ENCODE measurements at regions not wholly inside any gene's neighbourhood (a gene's known extent, or its start where the extent isn't known, plus 50 kb on each side); places are given as distances from the start of the nearest gene placed in this dataset.

DNA sequence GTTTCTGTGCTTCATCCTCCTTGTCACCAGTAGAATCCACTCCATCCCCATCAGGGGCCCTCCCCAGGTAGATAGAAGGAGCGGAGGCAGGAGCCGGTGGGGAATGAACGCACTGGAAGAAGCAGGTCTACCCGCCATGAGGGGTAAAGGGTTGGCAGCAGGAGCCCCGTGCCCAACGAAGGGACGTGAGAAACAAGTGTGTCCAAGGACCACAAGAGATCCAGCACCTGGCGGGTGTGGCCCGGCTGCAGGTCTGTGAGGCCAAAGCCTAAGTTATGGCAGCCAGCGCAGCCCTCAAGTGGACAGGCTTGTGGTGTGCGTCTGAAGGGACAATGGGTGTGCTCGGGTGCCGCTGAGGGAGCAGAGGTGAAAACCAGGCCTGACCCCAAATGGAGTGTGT, 94.3 kb downstream of the IRX2 start:
- no peak for ATAC-seq
- no peak for DNase-seq

DNA sequence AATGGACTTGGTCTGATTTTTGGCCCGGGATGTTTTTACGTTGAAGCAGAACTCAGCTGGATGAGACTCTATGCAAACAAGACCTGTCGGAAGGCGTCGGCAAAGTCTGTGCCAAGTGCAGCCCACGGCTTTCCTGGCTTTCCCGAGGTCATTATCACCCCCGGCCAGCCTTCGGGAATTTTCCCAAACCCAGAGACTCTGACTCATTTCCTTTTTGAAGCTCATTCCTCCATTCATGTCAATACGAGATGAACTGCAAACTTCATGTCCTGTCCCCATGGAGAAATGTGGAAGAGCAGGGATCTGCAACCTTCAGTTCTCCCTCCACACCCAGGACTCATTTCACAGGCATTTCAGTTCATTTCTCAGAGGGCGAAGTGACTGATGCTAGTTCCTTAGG, 95.3 kb downstream of the IRX2 start:
- ATAC-seq (no peak), DNase-seq (no peak)

DNA sequence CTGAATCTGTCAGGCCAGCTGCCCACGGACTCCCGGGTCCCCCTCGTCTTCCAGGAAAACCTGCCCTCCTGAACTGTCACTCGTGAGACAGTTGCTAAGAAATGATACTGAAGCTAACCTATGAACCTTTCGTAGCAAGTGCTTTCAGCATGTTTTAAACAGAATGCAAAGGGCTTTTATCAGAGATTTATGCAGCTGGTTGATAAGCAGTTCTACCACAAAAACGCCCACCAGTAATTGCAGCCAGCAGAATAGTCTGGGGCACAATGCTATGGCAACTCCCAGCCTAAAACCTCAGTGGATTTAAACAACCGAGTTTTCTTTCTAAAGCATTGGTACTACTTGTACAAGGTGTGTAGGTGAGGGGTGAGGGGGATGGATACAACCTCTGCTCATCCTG, 97.5 kb downstream of the IRX2 start:
- DNase-seq: no peak
- no peak for ATAC-seq

DNA sequence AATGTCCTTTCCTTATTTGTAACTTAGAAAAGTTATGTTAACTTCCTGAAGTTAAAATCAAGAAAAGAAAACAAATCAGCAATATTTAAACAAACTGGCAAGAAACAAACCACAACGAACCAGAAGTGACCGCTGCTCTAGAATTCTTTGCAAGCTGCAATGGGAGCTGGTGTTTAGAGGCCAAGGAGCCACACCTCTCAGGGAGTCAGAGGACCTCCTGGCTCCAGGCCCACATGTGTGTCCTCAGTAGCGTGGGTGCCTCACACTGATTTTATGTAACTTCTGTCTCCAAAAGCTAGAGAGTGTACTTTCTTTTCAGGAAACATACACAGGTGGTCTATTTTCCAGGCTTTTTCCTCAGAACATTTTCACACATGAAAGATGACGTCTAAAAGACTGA, 100.4 kb downstream of the IRX2 start:
- ATAC-seq (no peak), DNase-seq (no peak)

DNA sequence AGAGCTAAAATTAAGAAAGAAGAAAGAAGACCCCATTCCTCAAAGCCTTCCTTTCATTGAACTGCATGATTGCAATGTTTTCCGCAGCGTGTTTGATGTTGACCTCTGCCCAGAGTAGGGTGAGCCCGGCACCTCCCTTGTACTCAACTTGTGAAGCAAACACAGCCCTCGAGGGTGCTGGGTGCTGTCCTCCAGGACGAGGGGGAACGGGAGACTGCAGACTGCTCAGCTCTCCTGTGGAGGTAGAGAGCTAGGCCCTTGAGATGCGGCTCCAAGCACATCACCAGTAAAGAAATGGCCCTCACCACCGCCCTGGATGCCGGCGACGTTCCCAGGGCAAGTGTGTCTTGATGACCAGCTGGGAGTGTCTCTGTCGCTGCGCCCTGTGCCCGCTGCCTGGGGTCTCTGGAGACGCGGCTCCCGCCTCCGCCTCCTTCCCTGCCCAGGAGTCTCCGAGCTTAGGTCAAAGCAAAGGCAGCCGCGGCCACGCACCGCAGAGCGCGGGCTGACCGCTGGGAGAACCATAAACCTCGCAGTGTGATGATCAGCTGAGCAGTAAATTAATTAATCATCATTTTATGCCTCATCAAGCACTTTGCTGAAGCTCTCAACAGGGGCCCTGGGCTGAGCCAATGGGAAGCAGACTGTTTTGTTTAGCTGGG, 108.7 kb downstream of the IRX2 start:
- ATAC-seq (no peak), DNase-seq (no peak)

DNA sequence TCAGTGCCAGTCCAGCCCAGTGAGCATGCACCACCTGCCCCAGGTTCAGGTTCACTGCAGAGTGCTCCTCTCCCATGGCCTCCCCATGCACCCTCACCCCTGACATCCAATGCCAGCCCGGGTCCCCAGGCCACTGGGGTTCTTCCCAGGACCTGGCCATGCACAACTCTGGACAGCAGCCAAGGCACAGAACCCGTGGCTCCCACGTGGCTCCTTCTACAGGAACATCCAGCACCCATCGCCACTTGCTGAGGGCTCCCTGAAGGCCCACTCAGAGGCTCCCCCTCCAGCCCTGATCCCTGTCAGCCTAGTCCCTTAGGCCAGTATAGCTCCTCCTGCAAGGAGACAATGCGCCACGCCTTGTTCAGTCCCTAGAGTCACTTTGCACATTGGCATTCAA, 110.8 kb downstream of the IRX2 start:
- DNase-seq (no peak), ATAC-seq (no peak)

DNA sequence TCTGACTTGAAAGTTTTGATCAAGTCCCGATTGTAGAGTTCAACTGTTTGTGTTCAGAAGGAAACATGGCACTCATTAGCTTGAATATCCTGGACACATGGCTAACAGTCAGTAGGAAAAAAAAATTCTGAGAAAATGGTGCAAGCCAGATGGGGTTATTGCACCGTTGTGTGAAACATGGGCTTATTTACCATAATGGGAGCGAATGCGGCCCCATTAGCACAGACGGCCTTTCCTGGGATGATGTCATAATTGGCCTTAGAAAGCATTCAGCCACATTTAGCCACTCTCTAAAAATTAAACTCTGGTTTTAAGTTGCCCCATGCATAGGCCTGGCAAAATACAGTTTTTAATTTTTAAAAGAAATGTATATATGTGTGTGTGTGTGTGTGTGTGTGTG, 112.1 kb downstream of the IRX2 start:
- no peak for ATAC-seq
- no peak for DNase-seq

DNA sequence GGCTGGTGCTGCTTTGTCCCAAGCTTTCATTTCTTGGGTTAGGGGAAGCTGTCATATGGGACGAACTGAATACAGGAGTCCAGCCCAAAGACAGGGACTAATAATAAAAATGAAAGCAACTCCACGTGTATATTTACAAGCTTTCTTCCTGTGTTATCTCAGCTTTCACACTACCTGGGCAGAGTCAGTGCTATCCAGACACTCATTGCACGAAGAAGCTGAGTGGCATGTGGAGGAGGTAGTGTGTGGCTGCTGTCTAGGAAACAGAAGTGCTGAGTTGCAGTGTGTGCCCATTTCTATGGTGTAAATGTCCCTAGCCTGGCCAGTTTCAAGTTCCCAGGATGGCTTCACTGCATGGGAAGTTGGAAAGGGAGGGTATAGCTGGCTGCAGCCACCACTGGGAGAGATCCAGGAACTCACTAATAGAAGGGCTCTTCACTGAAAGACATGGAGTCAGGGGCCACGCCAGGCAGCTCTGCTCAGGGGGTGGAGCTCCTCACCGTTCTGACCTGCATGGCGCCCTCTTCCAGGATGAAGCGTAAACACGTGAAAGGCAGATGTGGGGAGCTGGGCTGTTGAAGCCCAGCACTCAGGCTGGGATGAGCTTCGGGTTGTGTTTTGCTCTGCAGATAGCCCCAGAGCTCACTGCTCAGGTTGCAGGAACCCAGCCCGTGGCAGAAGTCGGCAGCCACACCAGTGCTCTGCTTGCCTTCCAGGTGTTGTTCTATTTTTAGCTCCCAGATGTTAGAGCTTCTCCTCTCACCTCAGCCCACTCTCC, 116.9 kb downstream of the IRX2 start:
- DNase-seq (no peak), ATAC-seq (no peak)

DNA sequence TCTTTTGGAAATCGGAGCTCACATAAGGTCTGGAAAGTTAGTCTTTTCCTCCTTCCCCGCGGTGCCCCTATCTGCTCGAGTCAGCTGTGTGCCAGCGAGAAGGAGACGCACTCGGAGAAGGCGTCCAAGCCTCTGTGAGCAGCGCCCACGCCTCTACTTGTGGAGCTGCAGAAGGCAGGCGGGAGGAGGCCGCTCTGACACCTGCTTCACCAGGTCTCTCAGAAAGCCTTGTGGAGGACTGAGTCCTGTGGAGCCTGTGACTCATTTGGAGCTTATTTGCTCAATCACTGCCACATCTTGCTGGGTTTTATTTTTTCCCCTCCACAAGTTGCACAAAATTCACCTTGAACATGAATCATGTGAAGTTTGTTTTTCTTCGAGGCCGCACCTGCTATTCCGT, 117.5 kb downstream of the IRX2 start:
- DNase-seq (no peak), ATAC-seq (no peak)

DNA sequence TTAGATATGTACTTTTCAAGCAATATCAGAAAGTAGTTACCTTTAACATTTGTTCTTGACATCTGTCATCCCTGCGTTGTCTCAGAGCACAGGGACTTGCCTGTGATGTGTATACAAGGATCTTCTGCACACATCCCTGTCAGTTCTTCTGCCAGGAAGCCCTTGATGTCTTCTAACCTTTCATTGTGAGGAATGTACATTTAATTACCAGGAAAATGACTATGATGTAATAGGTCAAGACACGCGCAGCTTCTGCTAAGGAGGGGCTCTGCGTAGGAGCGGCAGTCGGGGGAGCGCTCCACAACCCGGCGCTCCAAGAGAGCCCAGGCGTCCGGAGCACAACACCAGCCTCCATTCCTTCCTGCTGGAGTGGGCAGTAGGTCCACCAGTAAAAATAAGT, 119.7 kb downstream of the IRX2 start:
- ATAC-seq (no peak), DNase-seq (no peak)

DNA sequence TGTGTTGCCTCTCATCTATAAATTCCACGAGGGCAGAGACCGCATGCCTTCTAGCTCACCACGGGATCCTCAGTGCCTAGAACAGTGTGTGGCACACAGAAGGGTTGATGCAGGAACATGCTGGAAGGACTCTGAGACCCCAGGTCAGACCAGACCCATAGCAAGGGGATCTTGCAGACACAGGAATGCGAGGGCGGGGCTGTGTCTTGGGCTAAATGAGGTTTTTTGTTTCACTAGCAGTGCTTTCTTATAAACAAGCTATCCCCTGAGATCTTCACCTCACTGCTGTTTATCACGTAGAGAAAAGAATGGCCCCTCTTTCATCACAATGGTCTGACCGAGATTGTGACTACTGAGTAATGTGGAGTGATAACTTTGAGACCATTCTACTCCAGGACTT, 122.4 kb downstream of the IRX2 start:
- no peak for DNase-seq
- no peak for ATAC-seq

DNA sequence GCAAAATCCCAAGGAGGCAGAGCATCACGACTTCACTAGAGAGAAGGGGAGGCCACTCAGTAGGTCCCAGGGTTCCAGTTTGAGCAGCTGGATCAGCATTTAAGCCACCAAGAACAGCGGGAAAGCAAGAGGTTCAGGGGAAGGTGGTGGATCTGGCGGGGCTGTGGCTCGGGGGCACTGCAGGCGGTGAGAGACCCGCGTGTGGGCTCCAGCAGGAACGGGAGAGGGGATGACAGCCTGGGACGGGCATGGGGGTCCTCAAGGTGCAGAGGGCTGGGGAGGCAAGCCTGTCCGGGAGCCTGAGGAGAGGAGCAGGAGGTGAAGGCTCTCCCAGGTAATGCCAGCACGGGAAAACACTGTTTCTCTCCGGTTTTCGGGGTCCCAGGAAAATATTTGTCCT, 123.6 kb downstream of the IRX2 start:
- no peak for ATAC-seq
- DNase-seq: no peak

DNA sequence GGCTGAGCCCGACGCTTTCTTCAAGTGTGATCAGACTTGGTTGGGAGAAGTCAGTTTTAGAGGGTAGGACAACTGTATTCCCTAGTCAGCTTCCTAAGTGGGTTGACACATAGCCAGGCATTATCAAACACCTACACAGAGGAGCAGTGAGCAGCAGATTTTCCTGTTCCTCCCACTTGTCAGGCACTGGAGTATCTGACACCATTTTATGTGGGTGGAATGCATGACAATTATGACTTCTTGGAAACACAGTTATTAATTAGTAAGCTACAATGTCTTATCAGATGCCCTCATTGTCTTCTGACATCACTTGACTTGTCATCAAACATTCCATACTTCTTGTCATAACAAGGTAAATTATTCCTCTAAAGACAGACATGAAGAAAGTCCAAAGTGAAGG, 124.9 kb downstream of the IRX2 start:
- DNase-seq (no peak), ATAC-seq (no peak)

DNA sequence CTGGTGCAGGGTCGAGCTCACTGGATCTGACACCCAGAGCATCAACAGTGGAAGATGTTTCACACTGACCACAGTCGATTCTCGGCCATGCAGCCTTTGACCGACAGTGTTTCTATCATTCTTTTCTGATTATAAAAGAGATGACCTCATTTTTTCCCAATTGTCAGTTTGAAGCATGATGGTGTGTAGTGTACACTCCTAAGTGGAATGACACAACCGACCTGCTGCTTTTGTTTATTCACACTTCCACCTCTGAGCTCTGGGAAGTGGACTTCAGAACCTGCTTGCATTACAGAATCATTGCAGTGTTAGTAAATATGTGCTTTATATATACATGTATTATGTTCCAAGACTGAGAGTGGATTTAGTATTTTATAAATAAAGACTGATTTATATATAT, 128.6 kb downstream of the IRX2 start:
- ATAC-seq: no peak
- DNase-seq: no peak

DNA sequence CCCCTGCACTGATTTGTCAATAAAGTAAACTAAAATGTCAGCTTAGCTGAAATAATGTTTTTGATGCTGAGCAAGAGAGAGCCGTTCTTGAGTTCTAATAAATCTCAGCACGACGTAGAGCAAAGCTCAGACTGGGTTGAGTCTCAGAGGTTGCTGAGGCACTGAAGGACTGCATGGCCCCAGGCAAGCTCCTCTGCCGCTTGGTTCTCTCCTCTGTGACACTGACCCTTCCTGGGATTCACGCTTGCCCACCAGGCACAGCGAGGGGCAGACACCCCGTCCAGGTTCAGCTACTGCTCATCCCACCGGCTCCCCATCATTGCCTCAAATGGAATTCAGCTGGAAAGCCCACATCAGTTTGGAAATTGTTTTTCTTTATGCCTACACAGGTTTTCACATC, 129.8 kb downstream of the IRX2 start:
- ATAC-seq: no peak
- DNase-seq: no peak

DNA sequence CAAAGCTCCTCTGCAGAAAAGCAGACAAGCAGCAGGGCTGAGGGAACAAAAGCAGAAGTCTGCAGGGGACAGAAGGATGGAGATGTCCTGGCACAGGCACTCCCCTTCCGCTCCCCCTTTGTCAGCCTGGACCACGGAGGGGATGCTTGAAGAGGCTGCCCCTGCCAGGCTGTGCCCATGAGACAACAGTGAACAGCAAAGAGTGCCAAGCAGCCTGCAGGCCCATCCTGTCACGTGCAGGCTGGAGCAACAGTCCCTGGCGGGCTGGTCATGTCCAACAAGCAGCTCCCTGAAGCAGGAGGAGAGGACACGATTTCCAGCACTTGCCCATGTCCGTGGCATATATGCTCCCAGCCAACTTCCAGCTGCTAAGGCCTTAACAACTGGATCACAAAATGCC, 132.3 kb downstream of the IRX2 start:
- DNase-seq: no peak
- no peak for ATAC-seq

DNA sequence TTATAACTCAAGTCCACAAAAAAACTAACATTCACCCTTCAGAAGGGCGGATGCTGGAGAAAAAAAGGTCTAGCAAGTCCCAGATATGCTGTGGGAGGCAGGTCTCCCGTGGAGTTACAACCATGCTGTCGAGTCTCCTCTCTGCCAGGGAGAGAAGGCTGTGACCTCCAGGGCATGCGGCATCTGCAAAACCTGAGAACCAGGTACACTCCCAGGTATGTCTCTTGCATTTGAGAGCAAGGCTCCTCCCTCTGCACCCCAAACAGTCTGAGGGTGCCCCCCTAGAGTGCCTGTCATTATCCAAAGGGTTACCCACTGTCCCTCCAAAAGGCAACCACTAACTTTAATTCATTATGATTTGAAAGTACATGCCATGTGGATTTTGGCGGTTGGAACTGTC, 134.0 kb downstream of the IRX2 start:
- no peak for ATAC-seq
- no peak for DNase-seq

DNA sequence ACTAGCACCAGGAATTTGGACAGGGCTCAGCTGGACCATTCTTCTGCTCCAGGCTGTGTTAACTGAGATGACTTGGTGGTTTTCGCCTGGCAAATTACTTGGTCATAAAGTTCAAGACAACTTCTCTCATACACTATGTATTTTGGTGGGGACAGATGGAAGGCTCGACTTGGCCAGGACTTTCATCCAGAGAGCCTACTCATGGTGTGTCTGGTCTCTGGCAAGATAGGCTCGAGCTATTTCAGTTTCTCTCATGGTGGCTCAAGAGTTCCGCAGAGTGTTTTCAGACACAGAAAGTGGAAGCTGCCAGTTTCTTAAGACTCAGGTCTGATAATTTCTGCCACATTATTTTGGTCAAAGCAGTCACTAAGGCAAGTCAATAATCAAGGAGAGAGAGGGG, 135.6 kb downstream of the IRX2 start:
- DNase-seq (no peak), ATAC-seq (no peak)

DNA sequence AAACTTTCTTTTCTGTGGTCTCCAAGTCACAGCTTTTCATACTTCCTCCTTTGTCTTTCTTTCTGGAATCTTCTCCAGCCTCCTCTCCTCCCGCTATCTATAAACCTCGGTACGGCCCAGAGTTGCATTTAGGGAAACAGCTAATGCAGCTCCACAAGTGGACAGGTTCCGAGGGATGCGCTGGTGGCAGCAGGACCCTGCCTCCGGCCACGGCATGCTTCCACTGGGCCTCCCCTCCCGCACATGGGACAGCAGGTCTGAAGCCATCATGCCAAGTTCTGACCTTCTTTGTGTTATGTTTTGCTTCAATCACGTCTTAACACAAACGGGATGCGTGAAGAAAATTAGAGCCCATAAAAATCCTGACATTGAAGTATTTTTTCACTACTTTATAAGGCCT, 136.9 kb downstream of the IRX2 start:
- DNase-seq: no peak
- ATAC-seq: no peak

DNA sequence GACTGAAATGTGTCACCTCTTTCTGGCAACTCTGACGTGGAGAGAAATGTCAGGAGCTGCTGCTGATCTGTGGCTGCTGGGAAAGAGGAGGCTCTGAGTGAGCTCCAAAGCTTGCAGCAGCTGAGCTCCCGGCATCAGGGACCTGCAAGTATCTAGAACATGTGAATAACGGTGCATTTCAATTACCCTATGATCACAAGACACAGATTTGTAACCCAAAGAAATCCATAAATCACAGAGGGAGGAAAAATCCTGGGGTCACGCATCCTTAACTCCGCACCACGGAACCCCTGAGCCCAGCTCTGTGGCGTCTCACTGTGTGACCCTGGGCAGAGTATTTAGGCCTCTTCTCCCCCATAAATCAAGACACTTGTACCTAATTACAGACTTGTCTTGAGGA, 139.8 kb downstream of the IRX2 start:
- no peak for DNase-seq
- ATAC-seq: no peak

DNA sequence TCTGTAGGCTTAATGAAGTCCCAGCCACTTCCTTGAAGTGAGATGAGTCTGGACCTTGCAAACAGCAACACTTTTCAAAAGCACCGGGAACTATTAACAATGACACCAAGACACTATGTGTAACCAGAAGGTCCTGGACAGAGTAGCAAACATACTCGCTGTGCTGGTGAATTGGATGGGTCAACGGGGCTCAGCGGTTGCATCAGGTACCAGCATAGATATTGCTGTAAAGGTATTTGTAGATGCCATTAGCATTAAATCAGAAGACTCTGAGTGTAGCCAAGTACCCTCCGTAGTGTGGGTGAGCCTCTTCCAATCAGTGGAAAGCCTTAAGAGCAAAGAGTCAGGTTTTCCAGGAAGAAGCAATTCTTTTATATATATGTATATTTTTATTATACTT, 140.5 kb downstream of the IRX2 start:
- no peak for DNase-seq

DNA sequence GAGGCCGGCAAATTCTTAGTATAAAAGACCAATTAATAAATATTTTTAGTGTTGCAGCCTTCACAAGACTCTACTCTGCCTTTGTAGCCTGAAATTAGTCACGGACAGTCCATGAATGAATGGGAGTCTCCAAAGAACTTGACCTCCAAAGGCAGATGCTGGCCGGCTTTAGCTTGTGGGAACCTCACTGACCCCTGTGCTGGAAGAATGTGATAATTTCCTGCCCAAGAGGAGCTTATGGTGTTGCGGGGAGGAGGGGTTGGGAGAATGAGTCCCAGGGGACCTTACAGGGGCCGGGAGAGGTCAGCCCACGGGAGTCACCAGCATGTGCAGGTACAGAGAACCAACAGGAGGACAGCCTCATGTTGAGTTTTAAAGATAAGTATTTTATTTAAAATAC, 143.1 kb downstream of the IRX2 start:
- ATAC-seq (no peak), DNase-seq (no peak)

More for the DNA sequence above, 140.5 kb downstream of the IRX2 start:
- no peak for ATAC-seq

DNA sequence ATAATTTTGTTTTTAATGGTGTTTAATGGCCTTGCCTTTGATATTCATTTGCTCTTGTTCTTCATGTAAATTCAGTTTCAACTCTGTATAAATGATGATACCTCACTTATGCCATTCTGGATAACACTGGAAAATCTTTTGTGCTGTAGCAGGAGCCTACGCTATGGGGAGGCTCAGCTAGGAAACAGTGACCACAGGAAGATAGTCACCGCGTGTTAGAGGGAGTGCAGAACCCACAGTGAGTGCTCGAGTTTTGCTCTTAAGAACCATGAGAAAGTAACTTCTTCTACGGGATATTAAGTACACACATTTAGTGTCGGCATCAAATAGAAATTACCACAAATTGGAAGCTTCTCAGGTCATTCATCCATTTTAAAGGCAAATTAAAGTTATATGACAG, 143.9 kb downstream of the IRX2 start:
- ATAC-seq: no peak
- DNase-seq: no peak

DNA sequence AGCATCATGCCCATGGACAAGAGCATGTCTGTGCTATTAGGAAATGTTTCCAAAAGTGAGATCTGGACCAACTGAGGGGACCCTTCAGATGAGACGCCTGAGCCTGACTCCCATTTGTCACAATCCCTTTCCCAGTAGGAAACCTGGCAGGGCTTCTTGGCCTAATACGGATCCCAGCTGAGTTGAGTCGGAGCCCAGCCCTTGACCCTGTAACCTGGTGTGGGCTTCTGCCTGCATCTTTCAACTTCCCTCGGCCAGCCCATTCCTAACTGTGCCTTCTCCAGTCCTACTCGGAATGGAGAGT, 148.3 kb downstream of the IRX2 start:
- DNase-seq (no peak), ATAC-seq (no peak)
